HG03159 (cell line): ENCODE measurements at regions not wholly inside any gene's neighbourhood (a gene's known extent, or its start where the extent isn't known, plus 50 kb on each side); places are given as distances from the start of the nearest gene placed in this dataset.
"Not testable (repeated sequence)": the region's sequence is repeated elsewhere in the genome, so short reads cannot be mapped to it uniquely, and the experiment has no call there.

Experiments
- ATAC-seq: cut with Tn5 transposase; IDR thresholded peaks from one replicate; pipeline ENCODE4 v1.9.1; 2021; ENCODE audit warnings: mild to moderate bottlenecking, moderate library complexity; ENCODE audit not compliant: unreplicated experiment

GRCh38 chr3:104066658-104067057 lies 1300.1 kb upstream of the ALCAM start:
- ATAC-seq: no peak

GRCh38 chr3:104069114-104069513 lies 1297.6 kb upstream of the ALCAM start:
- no peak for ATAC-seq

- ATAC-seq: no peak
Observed at GRCh38 chr3:104070906-104071305, 1295.8 kb upstream of the ALCAM start.

GRCh38 chr3:104080088-104080626 lies 1286.6 kb upstream of the ALCAM start:
- no peak for ATAC-seq

GRCh38 chr3:104088738-104089137 lies 1278.0 kb upstream of the ALCAM start:
- ATAC-seq: no peak

GRCh38 chr3:104089987-104090386 lies 1276.7 kb upstream of the ALCAM start:
- not testable (repeated sequence) for ATAC-seq

GRCh38 chr3:104101736-104102135 lies 1265.0 kb upstream of the ALCAM start:
- ATAC-seq: no peak

GRCh38 chr3:104102386-104102785 lies 1264.3 kb upstream of the ALCAM start:
- peak; percentile 96 for ATAC-seq

- no peak for ATAC-seq
Observed at GRCh38 chr3:104106276-104106675, 1260.4 kb upstream of the ALCAM start.

GRCh38 chr3:104108522-104108921 lies 1258.2 kb upstream of the ALCAM start:
- ATAC-seq: no peak

- no peak for ATAC-seq
Observed at GRCh38 chr3:104126463-104126862, 1240.2 kb upstream of the ALCAM start.

GRCh38 chr3:104126864-104127553 lies 1239.7 kb upstream of the ALCAM start:
- ATAC-seq: no peak

GRCh38 chr3:104127830-104128229 lies 1238.9 kb upstream of the ALCAM start:
- ATAC-seq: no peak

GRCh38 chr3:104132566-104133403 lies 1233.9 kb upstream of the ALCAM start:
- no peak for ATAC-seq

GRCh38 chr3:104133630-104134029 lies 1233.1 kb upstream of the ALCAM start:
- no peak for ATAC-seq

- no peak for ATAC-seq
Observed at GRCh38 chr3:104137116-104137515, 1229.6 kb upstream of the ALCAM start.

- ATAC-seq: no peak
Observed at GRCh38 chr3:104145164-104145563, 1221.5 kb upstream of the ALCAM start.

- no peak for ATAC-seq
Observed at GRCh38 chr3:104149154-104149553, 1217.6 kb upstream of the ALCAM start.

- no peak for ATAC-seq
Observed at GRCh38 chr3:104150724-104151123, 1216.0 kb upstream of the ALCAM start.

- no peak for ATAC-seq
Observed at GRCh38 chr3:104154896-104155295, 1211.8 kb upstream of the ALCAM start.

GRCh38 chr3:104165866-104166265 lies 1200.8 kb upstream of the ALCAM start:
- no peak for ATAC-seq

GRCh38 chr3:104168386-104168785 lies 1198.3 kb upstream of the ALCAM start:
- ATAC-seq: no peak
